ENCODE measurements at regions not wholly inside any gene's neighbourhood (a gene's known extent, or its start where the extent isn't known, plus 50 kb on each side); places are given as distances from the start of the nearest gene placed in this dataset.

DNA sequence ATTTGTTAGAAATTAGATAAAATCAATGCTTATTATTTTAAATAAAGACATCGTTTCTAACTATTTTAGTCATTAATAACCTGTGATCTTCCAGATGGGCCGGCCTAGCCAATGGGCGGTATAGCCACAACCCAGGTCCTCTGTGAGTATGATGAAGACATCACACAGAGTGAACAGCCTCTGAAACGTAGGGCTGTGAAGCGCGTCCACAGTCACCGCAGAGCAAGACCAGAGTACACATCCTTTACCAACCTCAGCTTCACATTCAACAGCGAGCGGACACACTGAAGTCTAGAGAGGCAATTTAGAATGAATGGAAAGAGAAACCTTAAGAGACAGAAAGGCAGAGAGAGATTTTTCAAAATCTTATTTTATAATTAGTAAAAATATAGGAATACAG is 125.0 kb upstream of the RPS6KA2 start:
- CTCF ChIA-PET: no interaction called here
- Histone ChIP-seq H3K9me1 (replicated peaks; ENCODE audit: control insufficient read depth, extremely low read depth, insufficient read depth, low read length) (no peaks in the 10 kb centered on the region), H3K4me1 (ENCODE audit: control insufficient read depth, extremely low read depth, insufficient read depth, low read length) (no peaks in the 10 kb centered on the region), H3K27ac (ENCODE audit: insufficient read depth, low read depth, low read length) (no peak overlapping the region), H3K4me3 (replicated peaks in 1 of 3; ENCODE audit: insufficient read depth in 1 of 3, low read depth in 1 of 3, low read length in 3 of 3) (no peak overlapping the region), H4K20me1 (replicated peaks; ENCODE audit: control insufficient read depth, extremely low read depth, insufficient read depth, low read length) (no peaks in the 10 kb centered on the region), H2AFZ (ENCODE audit: low read depth, low read length) (no peak overlapping the region), H3K36me3 (ENCODE audit: control insufficient read depth in 2 of 2, extremely low read depth in 1 of 2, insufficient read depth in 2 of 2, low read length in 2 of 2) (no peaks in the 10 kb centered on the region), H3K9me3 (replicated peaks; ENCODE audit: control insufficient read depth, insufficient read depth, low read length) (no peaks in the 10 kb centered on the region), H3K9ac (replicated peaks; ENCODE audit: extremely low read depth, insufficient read depth, low read length) (no peak overlapping the region), H3K4me2 (ENCODE audit: insufficient read depth, low read length) (no peak overlapping the region), H3K27me3 (ENCODE audit: control insufficient read depth in 2 of 2, insufficient read depth in 2 of 2, low read length in 2 of 2) (peaks cover 0 to 2% of the 10 kb centered on the region in 2 experiments), H3K79me2 (ENCODE audit: control insufficient read depth, insufficient read depth, low read length) (no peaks in the 10 kb centered on the region)
- TF ChIP-seq JUN (IDR thresholded peaks at IDR 0.05; ENCODE audit: borderline replicate concordance, insufficient read depth, insufficient read length, low read depth) (no peak), POLR2AphosphoS5 (IDR thresholded peaks at IDR 0.05; ENCODE audit: insufficient read depth, low read depth, low read length) (no peak), POLR2A (IDR thresholded peaks at IDR 0.05; ENCODE audit: low read depth, low read length) (no peak), GATA2 (IDR thresholded peaks at IDR 0.05; ENCODE audit: insufficient read depth, insufficient read length, low read depth, low read length) (no peak), MYC (IDR thresholded peaks at IDR 0.05; ENCODE audit: low read depth, low read length) (no peak), EZH2 (IDR thresholded peaks at IDR 0.05; ENCODE audit: borderline replicate concordance, low read depth, low read length, severe bottlenecking) (no peak), FOS (IDR thresholded peaks at IDR 0.05; ENCODE audit: borderline replicate concordance, insufficient read depth, low read length) (no peak)
- TF ChIP-seq, protein P1, sequence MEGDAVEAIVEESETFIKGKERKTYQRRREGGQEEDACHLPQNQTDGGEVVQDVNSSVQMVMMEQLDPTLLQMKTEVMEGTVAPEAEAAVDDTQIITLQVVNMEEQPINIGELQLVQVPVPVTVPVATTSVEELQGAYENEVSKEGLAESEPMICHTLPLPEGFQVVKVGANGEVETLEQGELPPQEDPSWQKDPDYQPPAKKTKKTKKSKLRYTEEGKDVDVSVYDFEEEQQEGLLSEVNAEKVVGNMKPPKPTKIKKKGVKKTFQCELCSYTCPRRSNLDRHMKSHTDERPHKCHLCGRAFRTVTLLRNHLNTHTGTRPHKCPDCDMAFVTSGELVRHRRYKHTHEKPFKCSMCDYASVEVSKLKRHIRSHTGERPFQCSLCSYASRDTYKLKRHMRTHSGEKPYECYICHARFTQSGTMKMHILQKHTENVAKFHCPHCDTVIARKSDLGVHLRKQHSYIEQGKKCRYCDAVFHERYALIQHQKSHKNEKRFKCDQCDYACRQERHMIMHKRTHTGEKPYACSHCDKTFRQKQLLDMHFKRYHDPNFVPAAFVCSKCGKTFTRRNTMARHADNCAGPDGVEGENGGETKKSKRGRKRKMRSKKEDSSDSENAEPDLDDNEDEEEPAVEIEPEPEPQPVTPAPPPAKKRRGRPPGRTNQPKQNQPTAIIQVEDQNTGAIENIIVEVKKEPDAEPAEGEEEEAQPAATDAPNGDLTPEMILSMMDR (IDR thresholded peaks at IDR 0.05; ENCODE audit: extremely low read depth in 1 of 2, insufficient read depth in 1 of 2, low read depth in 1 of 2, low read length in 2 of 2): no peak
- TF ChIP-seq, protein P2, sequence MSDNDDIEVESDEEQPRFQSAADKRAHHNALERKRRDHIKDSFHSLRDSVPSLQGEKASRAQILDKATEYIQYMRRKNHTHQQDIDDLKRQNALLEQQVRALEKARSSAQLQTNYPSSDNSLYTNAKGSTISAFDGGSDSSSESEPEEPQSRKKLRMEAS (IDR thresholded peaks at IDR 0.05; ENCODE audit: insufficient read depth, insufficient read length): no peak
- dilution Hi-C loops (cut with MboI; ENCODE audit: extremely low pct_ligation_motif_present, low sequenced_read_pairs) (no loop called here), intact Hi-C loops (cut with micrococcal nuclease) (no loop called here)
- POLR2A ChIA-PET: no interaction called here
- FAIRE-seq (no peak), DNase-seq (ENCODE audit: low read depth, low spot score) (no peak)
- BruUV-seq (replicated peaks): no TSS peak

Measured in endothelial cell of umbilical vein (primary cell).